Transverse colon (tissue), 4 donors: ENCODE measurements at regions not wholly inside any gene's neighbourhood (a gene's known extent, or its start where the extent isn't known, plus 50 kb on each side); places are given as distances from the start of the nearest gene placed in this dataset.
A peak's percentile ranks its signal among the peaks of the same experiment; 100 is the strongest.

Experiments used
- DNase-seq: peaks from one replicate; pipeline ENCODE4 v3.0.0-alpha.2; 2019
- H3K27ac ChIP-seq, 4 donors: fragments of 200-600 bp; sonication (generic); 2 replicates each; pipeline ENCODE4 v1.5.1; 2016 to 2018; ENCODE audit warnings: inconsistent platforms in 4 of 4
- H3K27me3 ChIP-seq: fragments of 200-600 bp; sonication (generic); 2 replicates; pipeline ENCODE4 v1.5.1; 2017; ENCODE audit warnings: inconsistent platforms
- H3K36me3 ChIP-seq, 4 donors: fragments of 200-600 bp; sonication (generic); 2 replicates each; pipeline ENCODE4 v1.5.1; 2017 to 2019; ENCODE audit warnings: inconsistent platforms in 4 of 4
- H3K4me1 ChIP-seq, 4 donors: fragments of 200-600 bp; sonication (generic); 2 replicates each; pipeline ENCODE4 v1.5.1; 2017 to 2020; ENCODE audit warnings: inconsistent platforms in 4 of 4
- H3K4me3 ChIP-seq, 4 donors: fragments of 200-600 bp; sonication (generic); 1 replicate in 1 of 4; 2 replicates in 3 of 4; pipeline versions ENCODE4 v1.5.1 to v1.6.1; 2017 to 2019; ENCODE audit warnings: inconsistent platforms in 4 of 4
- H3K9me3 ChIP-seq, 2 donors: fragments of 200-600 bp; sonication (generic); 2 replicates each; pipeline ENCODE4 v1.5.1; 2017 to 2019; ENCODE audit warnings: inconsistent platforms in 2 of 2
- CTCF ChIP-seq, 5 experiments: fragments of 200-600 bp in 3 of 5; fragments of 450-650 bp in 2 of 5; sonication (generic) in 3 of 5; IDR thresholded peaks; 1 replicate in 2 of 5; 2 replicates in 3 of 5; pipeline ENCODE4 v1.5.1; 2016 to 2017; ENCODE audit warnings: antibody characterized with exemption in 5 of 5, inconsistent platforms in 3 of 5, mild to moderate bottlenecking in 2 of 5, moderate library complexity in 1 of 5
- EP300 ChIP-seq: sonication (generic); formaldehyde crosslinking; IDR thresholded peaks from one replicate; pipeline ENCODE4 v1.6.1; 2017; ENCODE audit warnings: antibody characterized with exemption, low read depth
- POLR2A ChIP-seq: fragments of 450-650 bp; IDR thresholded peaks from one replicate; pipeline ENCODE4 v1.6.1; 2016; ENCODE audit warnings: antibody characterized with exemption, mild to moderate bottlenecking, moderate library complexity
- POLR2AphosphoS5 ChIP-seq, 3 donors: sonication (generic); formaldehyde crosslinking; IDR thresholded peaks; one replicate each; pipeline ENCODE4 v1.6.1; 2016; ENCODE audit warnings: antibody characterized with exemption in 3 of 3
- WGBS, 2 donors: methylation state at CpG; one replicate each; pipeline ENCODE4 v1.1.5; 2018; ENCODE audit warnings: low coverage in 1 of 2; 5-methylcytosine and 5-hydroxymethylcytosine counted together
- in situ Hi-C, 4 donors: fragments of 200-750 bp; cut with MboI; loops; one replicate each; pipeline versions ENCODE4 v1.15.0 to v1.15.1; 2017; ENCODE audit warnings: low sequenced_read_pairs in 3 of 4, low pct_ligation_motif_present in 1 of 4, low pct_unique_long_range_greater_than_20kb in 1 of 4
- intact Hi-C: fragments of 100-400 bp; cut with DNase I; formaldehyde crosslinking; loops from one replicate; pipeline ENCODE4 v1.15.1; 2023; ENCODE audit warnings: low total_unique reads

DNA sequence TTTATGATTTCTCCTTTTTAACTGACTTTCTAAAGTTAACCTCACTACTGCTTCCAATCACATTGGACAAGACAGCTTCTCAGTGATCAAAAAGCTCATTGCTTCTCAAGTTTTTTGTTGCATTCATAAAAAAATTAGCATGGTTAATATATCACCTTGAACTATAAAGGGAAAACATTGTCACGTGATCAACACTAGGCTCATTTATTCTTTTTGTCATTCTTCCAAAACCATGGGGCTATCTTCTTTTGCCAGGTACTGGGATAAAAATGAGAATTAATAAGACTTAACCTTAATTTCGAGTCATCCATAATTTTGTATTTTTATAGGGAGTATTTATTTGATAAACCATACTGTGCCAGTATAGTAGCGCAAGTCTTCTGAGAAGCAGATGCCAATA is 1105.9 kb upstream of the TENM3 start:
- intact Hi-C loops (loop anchor here (5.0 kb wide), 1 partner anchor 1530 kb away; no protein-coding TSS in a partner anchor), in situ Hi-C loops (loop anchor here in 1 of 4 donors (25.0 kb wide), 1 partner anchor 400 kb away; no protein-coding TSS in a partner anchor)
- no peak for DNase-seq
- Histone ChIP-seq H3K9me3 (no peaks in the 10 kb centered on the region), H3K4me3 (no peak overlapping the region), H3K27me3 (no peaks in the 10 kb centered on the region), H3K4me1 (no peaks in the 10 kb centered on the region), H3K36me3 (no peaks in the 10 kb centered on the region), H3K27ac (no peak overlapping the region)
- no peak for TF ChIP-seq EP300
- no peak for TF ChIP-seq POLR2AphosphoS5 (IDR thresholded peaks at IDR 0.05)
- no peak for TF ChIP-seq POLR2A
- TF ChIP-seq CTCF (IDR thresholded peaks at IDR 0.05): no peak
- 55 to 59% methylated on average over 3 of the region's 3 CpGs for WGBS, 2 donors

- WGBS, 2 donors: 78 to 92% methylated on average over 5 to 8 of the region's 8 CpGs
- intact Hi-C loops (loop anchor here (5.0 kb wide), 1 partner anchor 1531 kb away; no protein-coding TSS in a partner anchor), in situ Hi-C loops (loop anchor here in 1 of 4 donors (25.0 kb wide), 1 partner anchor 399 kb away; no protein-coding TSS in a partner anchor)
- no peak for DNase-seq
- Histone ChIP-seq H3K36me3 (no peaks in the 10 kb centered on the region), H3K9me3 (no peaks in the 10 kb centered on the region), H3K4me3 (no peak overlapping the region), H3K27me3 (peaks cover 4% of the 10 kb centered on the region), H3K27ac (no peak overlapping the region), H3K4me1 (no peaks in the 10 kb centered on the region)
- TF ChIP-seq POLR2A (no peak), POLR2AphosphoS5 (IDR thresholded peaks at IDR 0.05) (no peak), EP300 (no peak), CTCF (IDR thresholded peaks at IDR 0.05) (no peak)
Measured at GRCh38 chr4:181138116-181138515, 1105.1 kb upstream of the TENM3 start.

DNA sequence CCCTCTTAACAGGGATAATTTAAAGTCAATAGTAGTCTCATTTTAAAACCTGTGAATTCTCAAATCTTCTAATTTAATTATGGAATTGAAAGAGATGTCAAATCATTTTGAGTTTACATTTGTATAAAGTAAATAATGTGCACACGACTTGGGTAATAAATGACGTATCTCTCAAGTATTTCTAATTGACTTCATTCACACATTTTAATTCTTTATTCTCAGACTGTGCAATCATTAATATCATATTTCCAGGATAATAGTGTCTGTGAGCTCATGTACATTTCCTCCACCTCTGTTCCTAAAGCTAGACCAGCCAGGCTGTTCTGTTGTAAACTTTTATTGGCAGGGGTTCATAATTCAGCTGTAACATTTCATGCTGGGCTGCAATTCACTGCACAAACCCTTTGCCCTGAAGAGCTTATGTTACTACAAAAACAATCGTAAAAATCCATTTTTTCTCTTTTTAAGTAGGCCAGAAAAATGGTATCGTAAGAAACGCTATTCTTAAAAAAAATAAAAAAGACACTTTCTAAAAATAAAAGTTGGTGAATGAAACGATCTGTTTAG is 1103.1 kb upstream of the TENM3 start:
- intact Hi-C loops: loop anchor here (10.0 kb wide), 1 partner anchor 385 kb away; no protein-coding TSS in a partner anchor
- 23 to 25% methylated on average over 6 of the region's 6 CpGs for WGBS, 2 donors
- DNase-seq: no peak
- in situ Hi-C loops: loop anchor here in 2 of 4 donors (10.0 to 25.0 kb wide), 2 partner anchors 385 to 397 kb away; no protein-coding TSS in a partner anchor
- H3K27me3 ChIP-seq: peaks cover 4% of the 10 kb centered on the region
- H3K27ac ChIP-seq: no peak overlapping the region
- H3K9me3 ChIP-seq: no peaks in the 10 kb centered on the region
- no peaks in the 10 kb centered on the region for H3K36me3 ChIP-seq
- no peak for TF ChIP-seq CTCF (IDR thresholded peaks at IDR 0.05)
- no peak for TF ChIP-seq POLR2A
- TF ChIP-seq POLR2AphosphoS5 (IDR thresholded peaks at IDR 0.05): no peak
- TF ChIP-seq EP300: no peak
- no peak overlapping the region for H3K4me3 ChIP-seq
- H3K4me1 ChIP-seq: no peaks in the 10 kb centered on the region

GRCh38 chr4:181143250-181143854 is 1099.8 kb upstream of the TENM3 start:
- peak; percentile 77 for DNase-seq
- H3K27me3 ChIP-seq: peaks cover 4% of the 10 kb centered on the region
- no peaks in the 10 kb centered on the region for H3K9me3 ChIP-seq
- no peak overlapping the region for H3K4me3 ChIP-seq
- in situ Hi-C loops: loop anchor here in 2 of 4 donors (10.0 to 25.0 kb wide), 2 partner anchors 381 to 394 kb away; no protein-coding TSS in a partner anchor
- no peaks in the 10 kb centered on the region for H3K36me3 ChIP-seq
- WGBS, 2 donors: 2 to 5% methylated on average over 7 of the region's 7 CpGs
- TF ChIP-seq POLR2AphosphoS5 (IDR thresholded peaks at IDR 0.05) (no peak), POLR2A (no peak), EP300 (no peak), CTCF (IDR thresholded peaks at IDR 0.05) (peak; percentile 69 to 91 (median 88))
- H3K27ac ChIP-seq: no peak overlapping the region
- no peaks in the 10 kb centered on the region for H3K4me1 ChIP-seq
- intact Hi-C loops: loop anchor here (10.0 kb wide), 1 partner anchor 381 kb away; no protein-coding TSS in a partner anchor
